ACC112 (cell line): ENCODE measurements at regions not wholly inside any gene's neighbourhood (a gene's known extent, or its start where the extent isn't known, plus 50 kb on each side); places are given as distances from the start of the nearest gene placed in this dataset.

Source experiments
- H2AFZ ChIP-seq: fragments of 200-600 bp; sonication (generic); one replicate; pipeline ENCODE4 v1.6.0; 2017; ENCODE audit warnings: antibody characterized with exemption, low read length; ENCODE audit not compliant: unreplicated experiment
- H3K27ac ChIP-seq: fragments of 200-600 bp; sonication (generic); 2 replicates; pipeline ENCODE4 v1.5.1; 2014; ENCODE audit warnings: low read depth, mild to moderate bottlenecking, antibody characterized with exemption, low read length, moderate library complexity
- H3K27me3 ChIP-seq: fragments of 200-600 bp; sonication (generic); 2 replicates; pipeline ENCODE4 v1.6.1; 2014; ENCODE audit warnings: mild to moderate bottlenecking, antibody characterized with exemption, low read length, moderate library complexity, mixed read lengths; ENCODE audit not compliant: insufficient read depth
- H3K36me3 ChIP-seq: fragments of 200-600 bp; sonication (generic); 2 replicates; pipeline ENCODE4 v1.6.1; 2016; ENCODE audit warnings: mild to moderate bottlenecking, antibody characterized with exemption, low read length, moderate library complexity, mixed read lengths; ENCODE audit not compliant: insufficient read depth
- H3K4me1 ChIP-seq: fragments of 200-600 bp; sonication (generic); one replicate; pipeline ENCODE4 v1.6.1; 2016; ENCODE audit warnings: low read length, mixed read lengths; ENCODE audit not compliant: insufficient read depth, unreplicated experiment, control insufficient read depth
- H3K4me3 ChIP-seq: fragments of 200-600 bp; sonication (generic); 2 replicates; pipeline ENCODE4 v1.5.1; 2014; ENCODE audit warnings: mild to moderate bottlenecking, low read depth, low read length
- H3K79me2 ChIP-seq: fragments of 200-600 bp; sonication (generic); one replicate; pipeline ENCODE4 v1.6.0; 2016; ENCODE audit warnings: low read length; ENCODE audit not compliant: control insufficient read depth, unreplicated experiment, insufficient read depth

DNA sequence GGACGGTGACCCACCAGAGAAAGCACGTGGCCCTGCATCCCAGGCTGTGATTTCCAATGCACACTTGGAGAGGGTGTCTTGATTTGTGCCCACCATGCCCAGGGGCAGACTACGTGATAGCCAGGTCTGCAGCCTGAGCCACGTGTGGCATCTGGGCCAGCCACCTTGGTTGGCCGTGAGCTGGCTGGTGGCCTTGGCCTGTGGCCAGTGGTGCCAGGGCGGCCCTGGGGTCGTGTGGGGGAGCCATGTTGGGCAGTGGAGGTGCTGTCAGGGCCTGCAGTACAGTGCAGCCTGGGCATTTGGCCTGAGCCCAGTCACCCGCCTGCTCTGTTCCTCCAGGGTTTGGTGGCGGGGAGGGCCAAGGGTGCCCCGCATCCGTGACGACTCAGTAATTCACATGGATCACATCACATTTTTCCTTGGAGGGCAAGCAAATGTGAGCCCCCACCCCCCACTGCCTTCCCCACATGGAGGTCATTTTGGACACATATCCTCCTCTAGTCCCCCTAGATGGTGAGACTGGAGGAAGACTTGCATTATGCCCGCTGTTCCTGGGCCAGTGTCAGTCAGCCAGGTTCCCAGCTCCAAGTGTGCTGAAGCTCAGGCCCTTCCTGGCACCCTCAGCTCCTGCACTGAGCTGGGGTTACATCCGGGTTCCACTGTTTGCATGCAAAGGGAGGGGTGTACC is 201.4 kb downstream of the UBE3A start:
- Histone ChIP-seq H3K79me2 (no peaks in the 10 kb centered on the region), H3K4me3 (no peak overlapping the region), H2AFZ (no peak overlapping the region), H3K4me1 (no peaks in the 10 kb centered on the region), H3K27me3 (no peaks in the 10 kb centered on the region), H3K36me3 (no peaks in the 10 kb centered on the region), H3K27ac (no peak overlapping the region)

DNA sequence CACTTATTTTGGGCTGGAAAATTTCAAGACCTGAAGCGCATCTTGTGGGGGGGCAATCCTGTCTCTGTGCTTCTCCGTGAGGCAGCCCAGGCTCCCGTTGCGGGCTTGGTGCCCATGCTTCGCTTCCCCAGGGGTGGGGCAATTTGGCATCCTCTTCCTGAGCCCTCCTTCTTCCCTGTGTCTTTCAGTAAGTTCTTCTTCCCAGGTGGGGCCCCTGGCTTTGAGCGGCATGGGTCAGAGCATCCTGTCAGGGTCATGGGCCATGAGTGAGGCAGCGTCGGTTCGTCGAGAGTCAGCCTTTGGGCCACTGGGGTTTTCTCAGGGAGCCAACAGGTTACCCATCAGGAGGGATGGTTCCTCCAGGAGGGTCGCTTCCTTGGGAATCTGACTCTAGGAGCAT is 200.7 kb downstream of the UBE3A start:
- H3K27ac ChIP-seq, result no peak overlapping the region
- H3K27me3 ChIP-seq, result no peaks in the 10 kb centered on the region
- H3K36me3 ChIP-seq, result no peaks in the 10 kb centered on the region
- no peaks in the 10 kb centered on the region for H3K79me2 ChIP-seq
- H2AFZ ChIP-seq, result no peak overlapping the region
- no peaks in the 10 kb centered on the region for H3K4me1 ChIP-seq
- H3K4me3 ChIP-seq, result no peak overlapping the region

DNA sequence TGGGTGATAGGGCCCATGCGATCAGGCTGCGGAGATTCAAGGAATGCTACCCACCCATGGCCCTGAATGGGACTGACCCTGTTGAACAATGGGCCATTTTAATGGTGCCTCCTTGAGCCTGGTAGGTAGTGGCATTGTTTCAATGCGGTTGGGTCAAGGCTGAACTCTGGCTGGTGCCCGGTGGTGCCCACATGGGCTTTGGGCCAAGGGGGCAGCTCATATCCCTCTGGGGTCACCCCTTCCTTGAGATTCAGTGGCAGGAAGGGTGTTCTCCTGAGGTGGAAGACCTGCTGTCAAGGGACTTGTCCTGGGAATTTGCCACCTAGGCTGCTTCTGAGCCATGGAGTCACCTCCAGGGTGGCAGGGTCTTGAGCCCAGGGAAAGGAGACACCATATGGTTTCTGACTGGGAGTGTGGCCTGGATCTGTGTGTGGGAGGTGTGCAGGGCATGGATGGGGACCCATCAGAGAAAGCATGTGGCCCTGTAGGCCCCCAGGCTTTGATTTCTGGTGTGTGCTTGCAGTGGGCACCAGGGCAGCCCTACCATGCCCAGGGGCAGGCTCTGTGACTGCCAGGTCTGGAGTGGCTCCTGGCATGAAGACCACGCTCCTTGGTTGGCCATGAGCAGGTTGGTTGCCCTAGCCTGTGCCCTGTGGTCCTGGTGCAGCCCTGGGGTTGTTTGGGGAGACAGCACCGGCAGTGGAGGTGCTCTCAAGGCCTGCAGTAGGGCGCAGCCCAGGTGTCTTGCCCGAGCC is 199.9 kb downstream of the UBE3A start:
- Histone ChIP-seq H3K4me3 (no peak overlapping the region), H2AFZ (no peak overlapping the region), H3K27me3 (no peaks in the 10 kb centered on the region), H3K27ac (no peak overlapping the region), H3K36me3 (no peaks in the 10 kb centered on the region), H3K79me2 (no peaks in the 10 kb centered on the region), H3K4me1 (no peaks in the 10 kb centered on the region)

DNA sequence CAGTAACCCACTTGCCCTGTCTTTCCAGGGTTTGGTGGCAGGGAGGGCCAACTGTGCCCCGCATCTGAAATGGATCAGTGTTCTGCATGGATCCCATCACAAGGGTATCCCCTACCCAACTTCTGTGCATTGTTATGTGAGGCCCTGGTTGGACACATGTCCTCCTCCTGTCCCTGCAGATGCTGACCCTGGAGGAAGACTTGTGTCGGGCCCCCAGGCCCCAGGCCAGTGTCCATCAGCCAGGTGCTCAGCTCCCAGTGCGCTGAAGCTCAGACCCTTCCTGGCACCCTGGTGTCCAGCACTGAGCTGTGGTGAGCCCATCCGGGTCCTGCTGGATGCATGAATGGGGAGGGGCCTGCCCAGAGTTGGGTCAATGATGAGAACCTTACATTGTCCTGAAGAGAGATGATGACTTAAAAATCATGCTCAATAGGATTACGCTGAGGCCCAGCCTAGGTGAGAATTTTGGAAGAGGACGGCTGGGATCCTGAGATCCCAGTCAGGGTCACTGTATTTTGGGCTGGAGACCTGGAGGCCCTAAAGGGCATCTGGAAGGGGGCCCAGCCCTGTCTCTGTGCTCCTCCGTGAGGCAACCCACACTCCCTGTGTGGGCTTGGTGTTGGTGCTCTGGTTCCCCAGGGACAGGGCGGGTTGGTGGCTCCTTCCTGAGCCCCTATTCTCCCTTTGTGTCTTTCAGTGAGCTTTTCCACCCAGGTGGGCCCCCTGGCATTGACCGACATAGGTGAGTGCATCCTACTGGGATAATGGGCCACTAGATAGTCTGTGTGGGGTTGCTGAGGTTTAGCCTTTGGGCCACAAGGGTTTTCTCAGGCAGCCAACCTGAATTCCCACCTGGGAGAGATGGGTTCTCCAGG is 199.1 kb downstream of the UBE3A start:
- H2AFZ ChIP-seq, result no peak overlapping the region
- no peak overlapping the region for H3K4me3 ChIP-seq
- no peaks in the 10 kb centered on the region for H3K79me2 ChIP-seq
- no peak overlapping the region for H3K27ac ChIP-seq
- no peaks in the 10 kb centered on the region for H3K4me1 ChIP-seq
- H3K27me3 ChIP-seq, result no peaks in the 10 kb centered on the region
- H3K36me3 ChIP-seq, result no peaks in the 10 kb centered on the region

DNA sequence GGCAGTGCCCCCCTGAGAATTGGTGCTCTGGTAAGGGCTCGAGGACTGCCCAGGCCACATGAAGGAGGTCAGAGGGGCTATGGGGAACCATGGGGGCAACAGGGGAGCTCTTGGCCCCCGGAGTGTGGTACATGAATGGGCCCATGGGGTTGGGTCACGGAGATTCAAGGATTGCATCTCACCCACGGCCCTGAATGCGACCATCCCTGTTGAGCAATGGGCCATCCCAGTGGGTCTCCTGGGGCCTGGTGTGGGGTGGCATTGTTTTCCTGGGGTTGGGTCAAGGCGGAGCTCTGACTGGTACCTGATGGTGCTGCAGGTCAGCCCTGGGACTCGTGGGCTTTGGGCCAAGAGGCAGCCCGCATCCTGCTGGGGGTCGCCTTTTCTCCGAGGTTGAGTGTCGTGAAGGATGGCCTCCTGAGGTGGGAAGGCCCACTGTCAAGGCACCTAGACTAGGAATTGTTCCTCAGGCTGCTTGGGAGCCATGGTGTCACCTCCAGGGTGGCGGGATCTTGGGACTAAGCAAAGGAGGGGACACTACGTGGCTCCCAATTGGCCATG is 198.3 kb downstream of the UBE3A start:
- Histone ChIP-seq H3K27ac (no peak overlapping the region), H3K4me3 (no peak overlapping the region), H3K4me1 (no peaks in the 10 kb centered on the region), H3K79me2 (no peaks in the 10 kb centered on the region), H3K27me3 (no peaks in the 10 kb centered on the region), H2AFZ (no peak overlapping the region), H3K36me3 (no peaks in the 10 kb centered on the region)

DNA sequence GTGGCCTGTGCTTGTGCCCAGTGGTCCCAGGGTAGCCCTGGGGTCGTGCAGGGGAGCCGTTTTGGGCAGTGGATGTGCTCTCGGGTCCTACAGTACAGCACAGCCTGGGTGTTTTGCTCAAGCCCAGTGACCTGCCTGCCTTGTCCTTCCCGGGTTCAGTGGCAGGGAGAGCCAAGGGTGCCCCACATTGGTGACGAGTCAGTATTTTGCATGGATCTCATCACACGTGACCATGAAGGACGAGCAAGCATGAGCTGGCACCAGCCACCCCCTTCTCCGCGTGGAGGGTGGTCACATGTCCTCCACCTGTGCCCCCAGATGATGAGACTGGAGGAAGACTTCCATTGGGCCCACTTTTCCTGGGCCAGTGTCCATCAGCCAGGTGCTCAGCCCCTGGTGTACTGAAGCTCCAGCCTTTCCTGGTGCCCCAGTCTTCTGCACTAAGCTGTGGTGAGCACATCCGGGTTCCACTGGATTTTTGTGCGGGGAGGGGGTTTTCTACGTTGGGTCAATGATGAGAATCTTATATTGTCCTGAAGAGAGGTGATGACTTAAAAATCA is 197.5 kb downstream of the UBE3A start:
- no peaks in the 10 kb centered on the region for H3K27me3 ChIP-seq
- no peak overlapping the region for H2AFZ ChIP-seq
- no peak overlapping the region for H3K4me3 ChIP-seq

DNA sequence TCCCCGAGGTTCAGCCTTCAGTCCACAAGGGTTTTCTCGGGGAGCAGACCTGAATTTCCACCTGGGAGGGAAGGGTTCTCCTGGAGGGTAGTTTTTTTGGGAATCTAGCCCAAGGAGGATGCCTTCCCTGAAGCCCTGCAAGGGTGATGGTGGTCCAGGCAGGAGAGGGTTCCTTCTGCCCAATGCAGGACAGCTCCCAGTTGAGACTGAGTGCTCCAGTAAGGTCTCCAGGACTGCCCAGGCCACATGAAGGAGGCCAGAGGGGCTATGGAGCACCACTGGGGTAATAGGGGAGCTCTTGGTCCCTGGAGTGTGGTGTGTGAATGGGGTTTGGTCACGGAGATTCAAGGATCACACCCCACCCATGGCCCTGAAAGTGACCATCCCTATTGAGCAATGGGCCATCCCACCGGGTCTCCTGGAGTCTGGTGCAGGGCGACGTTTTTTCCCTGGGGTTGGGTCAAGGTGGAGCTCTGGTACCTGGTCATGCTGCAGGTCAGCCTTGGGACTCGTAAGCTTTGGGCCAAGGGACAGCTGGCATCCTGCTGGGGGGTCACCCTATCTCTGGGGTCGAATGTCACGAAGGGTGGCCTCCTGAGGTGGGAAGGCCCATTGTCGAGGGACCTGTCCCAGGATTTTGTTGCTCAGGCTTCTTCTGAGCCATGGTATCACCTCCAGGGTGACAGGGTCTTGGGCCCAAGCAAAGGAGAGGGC is 196.5 kb downstream of the UBE3A start:
- Histone ChIP-seq H3K79me2 (no peaks in the 10 kb centered on the region), H2AFZ (no peak overlapping the region), H3K4me3 (no peak overlapping the region), H3K27me3 (no peaks in the 10 kb centered on the region), H3K27ac (no peak overlapping the region), H3K36me3 (no peaks in the 10 kb centered on the region), H3K4me1 (no peaks in the 10 kb centered on the region)

More for the DNA sequence above, 197.5 kb downstream of the UBE3A start:
- H3K79me2 ChIP-seq, result no peaks in the 10 kb centered on the region
- no peaks in the 10 kb centered on the region for H3K36me3 ChIP-seq
- no peaks in the 10 kb centered on the region for H3K4me1 ChIP-seq
- no peak overlapping the region for H3K27ac ChIP-seq

DNA sequence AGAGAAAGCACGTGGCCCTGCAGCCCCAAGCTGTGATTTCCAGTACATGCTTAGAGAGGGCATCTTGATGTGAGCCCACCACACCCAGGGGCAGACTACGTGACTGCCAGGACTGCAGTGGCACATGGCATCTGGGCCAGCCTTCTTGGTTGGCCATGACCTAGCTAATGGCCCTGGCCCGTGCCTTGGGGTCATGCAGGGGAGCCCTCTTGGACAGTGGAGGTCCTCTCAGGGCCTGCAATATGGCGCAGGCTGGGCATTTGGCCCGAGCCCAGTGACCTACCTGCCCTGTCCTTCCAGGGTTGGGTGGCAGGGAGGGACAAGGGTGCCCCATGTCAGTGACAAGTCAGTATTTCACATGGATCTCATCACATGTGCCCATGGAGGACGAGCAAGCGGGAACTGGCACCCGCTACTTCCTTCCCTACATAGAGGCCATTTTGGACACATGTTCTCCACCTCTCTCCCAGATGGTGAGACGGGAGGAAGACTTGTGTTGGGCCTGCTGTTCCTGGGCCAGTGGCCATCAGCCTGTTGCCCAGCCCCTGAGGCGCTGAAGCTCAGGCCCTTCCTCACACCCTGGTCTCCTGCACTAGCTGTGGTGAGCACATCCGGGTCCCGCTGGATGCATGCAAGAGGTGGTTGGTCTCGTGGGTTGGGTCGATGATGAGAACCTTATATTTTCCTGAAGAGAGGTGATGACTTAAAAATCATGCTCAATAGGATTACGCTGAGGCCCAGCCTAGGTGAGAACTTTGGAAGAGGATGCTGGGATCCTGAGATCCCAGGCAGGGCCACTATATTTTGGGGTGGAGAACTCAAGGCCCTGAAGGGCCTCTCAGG is 195.6 kb downstream of the UBE3A start:
- H2AFZ ChIP-seq, result no peak overlapping the region
- no peaks in the 10 kb centered on the region for H3K4me1 ChIP-seq
- H3K27ac ChIP-seq, result no peak overlapping the region
- no peak overlapping the region for H3K4me3 ChIP-seq
- no peaks in the 10 kb centered on the region for H3K36me3 ChIP-seq
- H3K27me3 ChIP-seq, result no peaks in the 10 kb centered on the region
- no peaks in the 10 kb centered on the region for H3K79me2 ChIP-seq

DNA sequence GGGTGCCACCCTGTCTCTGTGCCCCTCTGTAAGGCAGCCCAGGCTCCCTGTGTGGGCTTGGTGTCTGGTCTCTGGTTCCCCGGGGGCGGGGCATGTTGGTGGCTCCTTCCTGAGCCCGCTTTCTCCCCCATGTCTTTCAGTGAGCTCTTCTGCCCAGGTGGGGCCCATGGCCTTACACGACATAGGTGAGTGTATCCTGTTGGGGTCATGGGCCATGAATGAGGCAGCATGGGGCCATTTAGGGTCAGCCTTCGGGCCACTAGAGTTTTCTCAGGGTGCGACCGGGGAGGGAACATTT is 195.1 kb downstream of the UBE3A start:
- Histone ChIP-seq H3K4me1 (no peaks in the 10 kb centered on the region), H3K4me3 (no peak overlapping the region), H2AFZ (no peak overlapping the region)

More for the DNA sequence above, 195.1 kb downstream of the UBE3A start:
- Histone ChIP-seq H3K27me3 (no peaks in the 10 kb centered on the region), H3K79me2 (no peaks in the 10 kb centered on the region), H3K36me3 (no peaks in the 10 kb centered on the region), H3K27ac (no peak overlapping the region)
